H9 (cell line): ENCODE measurements at regions not wholly inside any gene's neighbourhood (a gene's known extent, or its start where the extent isn't known, plus 50 kb on each side); places are given as distances from the start of the nearest gene placed in this dataset.

Experiments
- DNase-seq: peaks from one replicate; pipeline ENCODE4 v3.0.0-alpha.2; 2017
- H2AFZ ChIP-seq: one replicate; pipeline ENCODE4 v1.6.1; 2013; ENCODE audit warnings: mild to moderate bottlenecking, low read length, control low read depth, moderate library complexity
- H2AK5ac ChIP-seq: 2 replicates; pipeline ENCODE4 v1.6.1; 2013; ENCODE audit warnings: low read length, control low read depth, mixed read lengths; ENCODE audit not compliant: insufficient read length
- H2BK120ac ChIP-seq: one replicate; pipeline ENCODE4 v1.6.1; 2013; ENCODE audit warnings: low read depth, mild to moderate bottlenecking, low read length, control low read depth, inconsistent platforms; ENCODE audit not compliant: poor library complexity, severe bottlenecking
- H2BK12ac ChIP-seq: 2 replicates; pipeline ENCODE4 v1.6.1; 2013; ENCODE audit warnings: low read length, control low read depth, mixed read lengths, low read depth; ENCODE audit not compliant: insufficient read length
- H2BK15ac ChIP-seq: 2 replicates; pipeline ENCODE4 v1.6.1; 2013; ENCODE audit warnings: low read depth, low read length, control low read depth
- H2BK20ac ChIP-seq: one replicate; pipeline ENCODE4 v1.6.1; 2013; ENCODE audit warnings: low read depth, mild to moderate bottlenecking, low read length, control low read depth, inconsistent platforms; ENCODE audit not compliant: poor library complexity, severe bottlenecking
- H2BK5ac ChIP-seq: 2 replicates; pipeline ENCODE4 v1.6.1; 2013; ENCODE audit warnings: low read length, control low read depth, mixed read lengths; ENCODE audit not compliant: insufficient read length
- H3K14ac ChIP-seq: 2 replicates; pipeline ENCODE4 v1.6.1; 2013; ENCODE audit warnings: low read length, control low read depth; ENCODE audit not compliant: insufficient read depth
- H3K18ac ChIP-seq: 2 replicates; pipeline ENCODE4 v1.6.1; 2013; ENCODE audit warnings: low read depth, mild to moderate bottlenecking, mixed read lengths, low read length, control low read depth; ENCODE audit not compliant: insufficient read length
- H3K23ac ChIP-seq: 2 replicates; pipeline ENCODE4 v1.6.1; 2013; ENCODE audit warnings: low read length, control low read depth, mixed read lengths, low read depth; ENCODE audit not compliant: insufficient read length
- H3K23me2 ChIP-seq: 2 replicates; pipeline ENCODE4 v1.6.1; 2013; ENCODE audit warnings: low read depth, mild to moderate bottlenecking, mixed read lengths, low read length, control low read depth; ENCODE audit not compliant: insufficient read length, poor library complexity, severe bottlenecking
- H3K27ac ChIP-seq: 2 replicates; pipeline ENCODE4 v1.5.1; 2013; ENCODE audit warnings: low read length, control low read depth, mixed read lengths, low read depth; ENCODE audit not compliant: insufficient read length
- H3K27me3 ChIP-seq: 2 replicates; pipeline ENCODE4 v1.6.1; 2013; ENCODE audit warnings: low read length, control low read depth, inconsistent platforms; ENCODE audit not compliant: insufficient read depth
- H3K4ac ChIP-seq: 2 replicates; pipeline ENCODE4 v1.6.1; 2013; ENCODE audit warnings: low read depth, mild to moderate bottlenecking, control low read depth, inconsistent platforms, low read length, moderate library complexity
- H3K4me1 ChIP-seq: 2 replicates; pipeline ENCODE4 v1.6.1; 2013; ENCODE audit warnings: low read length, control low read depth, inconsistent platforms; ENCODE audit not compliant: insufficient read depth
- H3K4me2 ChIP-seq: 2 replicates; pipeline ENCODE4 v1.6.1; 2013; ENCODE audit warnings: low read length, control low read depth, mixed read lengths; ENCODE audit not compliant: insufficient read length, insufficient read depth
- H3K56ac ChIP-seq: 2 replicates; pipeline ENCODE4 v1.6.1; 2013; ENCODE audit warnings: low read depth, mild to moderate bottlenecking, mixed read lengths, low read length, control low read depth; ENCODE audit not compliant: insufficient read length
- H3K79me1 ChIP-seq: 2 replicates; pipeline ENCODE4 v1.6.1; 2013; ENCODE audit warnings: low read depth, mild to moderate bottlenecking, moderate library complexity, low read length, control low read depth, inconsistent platforms; ENCODE audit not compliant: insufficient read depth, poor library complexity, severe bottlenecking
- H3K79me2 ChIP-seq: 2 replicates; pipeline ENCODE4 v1.6.1; 2013; ENCODE audit warnings: low read length, control low read depth, inconsistent platforms; ENCODE audit not compliant: insufficient read depth
- H3K9ac ChIP-seq: 2 replicates; pipeline ENCODE4 v1.6.1; 2013; ENCODE audit warnings: low read length, control low read depth, mixed read lengths; ENCODE audit not compliant: insufficient read length; ENCODE audit errors: extremely low read depth
- H3K9me3 ChIP-seq: one replicate; pipeline ENCODE4 v1.6.1; 2013; ENCODE audit warnings: low read depth, low read length, inconsistent platforms; ENCODE audit not compliant: control insufficient read depth
- H3T11ph ChIP-seq: one replicate; pipeline ENCODE4 v1.6.1; 2013; ENCODE audit warnings: mild to moderate bottlenecking, low read length, control low read depth, inconsistent platforms
- H4K20me1 ChIP-seq: one replicate; pipeline ENCODE4 v1.6.1; 2013; ENCODE audit not compliant: control insufficient read depth, insufficient read length, insufficient read depth
- H4K5ac ChIP-seq: 2 replicates; pipeline ENCODE4 v1.6.1; 2013; ENCODE audit warnings: low read depth, mild to moderate bottlenecking, mixed read lengths, low read length, control low read depth; ENCODE audit not compliant: insufficient read length
- H4K8ac ChIP-seq: replicated peaks from 2 replicates; pipeline ENCODE4 v1.6.1; 2013; ENCODE audit warnings: low read length, control low read depth, mixed read lengths, low read depth; ENCODE audit not compliant: insufficient read length
- H4K91ac ChIP-seq: 2 replicates; pipeline ENCODE4 v1.6.1; 2013; ENCODE audit warnings: low read depth, mild to moderate bottlenecking, moderate library complexity, mixed read lengths, low read length, control low read depth; ENCODE audit not compliant: insufficient read length
- H3K27ac Mint-ChIP-seq, 3 experiments: 2 replicates in 2 of 3; 3 replicates in 1 of 3; pipeline ENCODE4 v1.8.0; 2020 to 2021; ENCODE audit warnings: mixed read lengths in 3 of 3, mild to moderate bottlenecking in 1 of 3, moderate library complexity in 1 of 3
- H3K27me3 Mint-ChIP-seq: 2 replicates; pipeline ENCODE4 v1.8.0; 2021; ENCODE audit warnings: low read depth, mild to moderate bottlenecking, moderate library complexity, mixed read lengths
- H3K36me3 Mint-ChIP-seq, 3 experiments: 2 replicates in 2 of 3; 3 replicates in 1 of 3; pipeline ENCODE4 v1.8.0; 2020 to 2021; ENCODE audit warnings: low read depth in 3 of 3, mixed read lengths in 3 of 3; ENCODE audit not compliant: insufficient read depth in 1 of 3
- H3K4me1 Mint-ChIP-seq, 2 experiments: 2 replicates each; pipeline ENCODE4 v1.8.0; 2020; ENCODE audit warnings: mixed read lengths in 2 of 2
- H3K4me3 Mint-ChIP-seq, 2 experiments: 2 replicates in 1 of 2; 3 replicates in 1 of 2; pipeline ENCODE4 v1.8.0; 2020 to 2021; ENCODE audit warnings: mild to moderate bottlenecking in 2 of 2, mixed read lengths in 2 of 2, moderate library complexity in 1 of 2
- H3K9me3 Mint-ChIP-seq, 2 experiments: 2 replicates in 1 of 2; 3 replicates in 1 of 2; pipeline ENCODE4 v1.8.0; 2020; ENCODE audit warnings: mild to moderate bottlenecking in 2 of 2, mixed read lengths in 2 of 2, moderate library complexity in 1 of 2
- WGBS: extraction: QIAGEN DNeasy Blood & Tissue Kit; methylation state at CpG from one replicate; pipeline ENCODE4 v1.1.7; 2013; ENCODE audit warnings: missing lambda C conversion rate, low lambda C conversion rate, mixed read lengths; ENCODE audit not compliant: insufficient read length; ENCODE audit errors: extremely low coverage; 5-methylcytosine and 5-hydroxymethylcytosine counted together
- TF ChIP-seq, protein P1 (sequence below): fragments of 200-600 bp; sonication (generic); conservative IDR thresholded peaks from 3 replicates; pipeline ENCODE4 v1.8.0; 2021; ENCODE audit warnings: antibody characterized with exemption, mild to moderate bottlenecking

DNA sequence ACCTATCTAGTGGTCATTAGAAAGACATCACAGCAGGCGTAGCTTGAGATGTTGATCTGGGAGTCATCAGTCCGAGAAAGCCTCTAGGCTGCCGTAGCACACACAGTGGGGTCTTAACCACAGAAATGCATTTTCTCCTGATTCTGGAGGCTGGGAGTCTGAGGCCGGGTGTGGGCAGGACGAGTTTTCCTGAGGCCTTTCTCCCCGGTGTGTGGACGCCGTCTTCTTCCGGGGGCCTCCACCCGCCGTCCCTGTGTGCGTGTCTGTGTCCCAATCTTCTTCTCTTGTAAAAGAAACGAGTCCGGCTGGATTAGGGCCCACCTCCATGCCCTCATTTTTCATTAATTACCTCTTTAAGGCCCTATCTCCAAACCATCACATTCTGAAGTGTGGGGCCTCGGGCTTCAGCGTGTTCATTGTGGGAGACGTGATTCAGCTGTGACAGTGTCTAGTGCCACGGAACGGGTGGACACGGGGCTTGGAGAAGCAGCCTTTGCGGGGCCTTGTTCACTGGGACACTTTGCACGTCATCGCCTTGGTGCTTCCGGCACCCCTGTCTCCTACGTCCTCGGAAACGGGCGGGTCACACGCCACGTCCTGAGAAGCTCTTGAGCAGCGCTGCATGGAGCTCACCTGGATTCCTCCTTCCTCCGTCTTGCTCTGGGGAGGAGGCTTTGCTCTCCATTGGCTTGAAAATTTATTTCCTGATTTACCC lies 208.9 kb upstream of the SOX1 start:
- no peak for DNase-seq
- H3K27me3 Mint-ChIP-seq = peaks cover 12% of the 10 kb centered on the region
- H2BK15ac ChIP-seq = no peak overlapping the region
- H2BK20ac ChIP-seq = no peak overlapping the region
- H3K9ac ChIP-seq = no peak overlapping the region
- H2AK5ac ChIP-seq = no peak overlapping the region
- no peak overlapping the region for H2AFZ ChIP-seq
- no peak overlapping the region for H3K4ac ChIP-seq
- no peak overlapping the region for H2BK12ac ChIP-seq
- H4K8ac ChIP-seq = no peak overlapping the region
- no peak overlapping the region for H3K4me2 ChIP-seq
- H4K20me1 ChIP-seq = no peaks in the 10 kb centered on the region
- no peak overlapping the region for H3K27ac ChIP-seq
- H3K4me1 ChIP-seq = no peaks in the 10 kb centered on the region
- no peak overlapping the region; a peak in 2 of 7 replicates for H3K27ac Mint-ChIP-seq
- peaks cover 19 to 21% of the 10 kb centered on the region in 2 experiments for H3K4me1 Mint-ChIP-seq
- no peak overlapping the region for H3K14ac ChIP-seq
- H3K9me3 Mint-ChIP-seq = peaks cover 3 to 6% of the 10 kb centered on the region in 2 experiments; a peak in 4 of 5 replicates
- no peak overlapping the region; a peak in 1 of 5 replicates for H3K4me3 Mint-ChIP-seq
- H3K18ac ChIP-seq = no peak overlapping the region
- no peak overlapping the region for H3T11ph ChIP-seq
- no peak overlapping the region for H4K5ac ChIP-seq
- H3K56ac ChIP-seq = no peak overlapping the region
- H3K27me3 ChIP-seq = no peaks in the 10 kb centered on the region
- H2BK120ac ChIP-seq = no peak overlapping the region
- TF ChIP-seq, protein P1, sequence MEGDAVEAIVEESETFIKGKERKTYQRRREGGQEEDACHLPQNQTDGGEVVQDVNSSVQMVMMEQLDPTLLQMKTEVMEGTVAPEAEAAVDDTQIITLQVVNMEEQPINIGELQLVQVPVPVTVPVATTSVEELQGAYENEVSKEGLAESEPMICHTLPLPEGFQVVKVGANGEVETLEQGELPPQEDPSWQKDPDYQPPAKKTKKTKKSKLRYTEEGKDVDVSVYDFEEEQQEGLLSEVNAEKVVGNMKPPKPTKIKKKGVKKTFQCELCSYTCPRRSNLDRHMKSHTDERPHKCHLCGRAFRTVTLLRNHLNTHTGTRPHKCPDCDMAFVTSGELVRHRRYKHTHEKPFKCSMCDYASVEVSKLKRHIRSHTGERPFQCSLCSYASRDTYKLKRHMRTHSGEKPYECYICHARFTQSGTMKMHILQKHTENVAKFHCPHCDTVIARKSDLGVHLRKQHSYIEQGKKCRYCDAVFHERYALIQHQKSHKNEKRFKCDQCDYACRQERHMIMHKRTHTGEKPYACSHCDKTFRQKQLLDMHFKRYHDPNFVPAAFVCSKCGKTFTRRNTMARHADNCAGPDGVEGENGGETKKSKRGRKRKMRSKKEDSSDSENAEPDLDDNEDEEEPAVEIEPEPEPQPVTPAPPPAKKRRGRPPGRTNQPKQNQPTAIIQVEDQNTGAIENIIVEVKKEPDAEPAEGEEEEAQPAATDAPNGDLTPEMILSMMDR = no peak
- H3K23me2 ChIP-seq = no peaks in the 10 kb centered on the region
- H3K9me3 ChIP-seq = no peaks in the 10 kb centered on the region
- no peak overlapping the region for H4K91ac ChIP-seq
- no peak overlapping the region for H3K23ac ChIP-seq
- H3K36me3 Mint-ChIP-seq = peaks cover 0 to 8% (median 3%) of the 10 kb centered on the region in 3 experiments; a peak in 3 of 7 replicates
- H2BK5ac ChIP-seq = no peak overlapping the region
- H3K79me1 ChIP-seq = no peaks in the 10 kb centered on the region
- H3K79me2 ChIP-seq = no peaks in the 10 kb centered on the region
- no CpG with 5 or more reads among the region's 32 CpGs for WGBS
